SK-N-SH (cell line): ENCODE measurements at regions not wholly inside any gene's neighbourhood (a gene's known extent, or its start where the extent isn't known, plus 50 kb on each side); places are given as distances from the start of the nearest gene placed in this dataset.

Experiments used
- CTCF ChIP-seq: fragments of 200-600 bp; sonication (generic); IDR thresholded peaks from 2 replicates; pipeline ENCODE4 v1.6.1; 2017; ENCODE audit warnings: antibody characterized with exemption, mild to moderate bottlenecking, moderate library complexity
- NRF1 ChIP-seq: IDR thresholded peaks from 2 replicates; pipeline ENCODE4 v1.6.1; 2012; ENCODE audit warnings: low read depth, mild to moderate bottlenecking, low read length
- POLR2AphosphoS5 ChIP-seq: IDR thresholded peaks from 2 replicates; pipeline ENCODE4 v1.6.1; 2012; ENCODE audit warnings: low read depth, low read length
- RXRA ChIP-seq: IDR thresholded peaks from 2 replicates; pipeline ENCODE4 v1.4.0; 2012; ENCODE audit warnings: low read depth, mild to moderate bottlenecking, borderline replicate concordance

GRCh38 chr13:90891329-90891728 is 456.2 kb upstream of the MIR17HG start:
- TF ChIP-seq CTCF (no peak), NRF1 (no peak), RXRA (no peak), POLR2AphosphoS5 (no peak)
